Esophagus squamous epithelium (tissue), 5 donors: ENCODE measurements at regions not wholly inside any gene's neighbourhood (a gene's known extent, or its start where the extent isn't known, plus 50 kb on each side); places are given as distances from the start of the nearest gene placed in this dataset.
A peak's percentile ranks its signal among the peaks of the same experiment; 100 is the strongest.

Source experiments
- DNase-seq: peaks from one replicate; lab custom pipeline; 2025; lab: John Stamatoyannopoulos, UW
- H3K27ac ChIP-seq, 4 donors: fragments of 200-600 bp; sonication (generic); one replicate each; pipeline ENCODE4 v1.5.1; 2016 to 2019; ENCODE audit warnings: mild to moderate bottlenecking in 1 of 4
- H3K27me3 ChIP-seq, 4 donors: fragments of 200-600 bp; sonication (generic); 1 replicate in 3 of 4; 2 replicates in 1 of 4; pipeline versions ENCODE4 v1.5.1 to v1.6.0; 2017 to 2021; ENCODE audit warnings: antibody characterized with exemption in 1 of 4
- H3K36me3 ChIP-seq, 3 donors: fragments of 200-600 bp; sonication (generic); one replicate each; pipeline ENCODE4 v1.5.1; 2016 to 2019
- H3K4me1 ChIP-seq, 3 donors: fragments of 200-600 bp; sonication (generic); one replicate each; pipeline ENCODE4 v1.5.1; 2017 to 2019
- H3K4me3 ChIP-seq, 4 donors: fragments of 200-600 bp; sonication (generic); 1 replicate in 3 of 4; 2 replicates in 1 of 4; pipeline ENCODE4 v1.5.1; 2016 to 2019; ENCODE audit warnings: mild to moderate bottlenecking in 2 of 4, moderate library complexity in 1 of 4
- H3K9me3 ChIP-seq, 3 donors: fragments of 200-600 bp; sonication (generic); one replicate each; pipeline ENCODE4 v1.5.1; 2016 to 2019
- POLR2A ChIP-seq, 4 donors: fragments of 450-650 bp; IDR thresholded peaks; one replicate each; pipeline ENCODE4 v1.6.1; 2017; ENCODE audit warnings: antibody characterized with exemption in 4 of 4, mild to moderate bottlenecking in 4 of 4, moderate library complexity in 3 of 4
- WGBS, 2 donors: methylation state at CpG; one replicate each; pipeline ENCODE4 v1.1.5; 2018; 5-methylcytosine and 5-hydroxymethylcytosine counted together
- intact Hi-C: fragments of 100-400 bp; cut with DNase I; formaldehyde crosslinking; loops from one replicate; pipeline ENCODE4 v1.15.0; 2022
- TF ChIP-seq, protein P1 (sequence below), 6 experiments: fragments of 450-650 bp in 4 of 6; fragments of 200-600 bp in 2 of 6; sonication (generic) in 2 of 6; IDR thresholded peaks; one replicate each; pipeline ENCODE4 v1.5.1; 2016 to 2019; ENCODE audit warnings: antibody characterized with exemption in 6 of 6, mild to moderate bottlenecking in 4 of 6, moderate library complexity in 4 of 6
- donor health status: DM: yes; HTN: yes; CAD: no.

DNA sequence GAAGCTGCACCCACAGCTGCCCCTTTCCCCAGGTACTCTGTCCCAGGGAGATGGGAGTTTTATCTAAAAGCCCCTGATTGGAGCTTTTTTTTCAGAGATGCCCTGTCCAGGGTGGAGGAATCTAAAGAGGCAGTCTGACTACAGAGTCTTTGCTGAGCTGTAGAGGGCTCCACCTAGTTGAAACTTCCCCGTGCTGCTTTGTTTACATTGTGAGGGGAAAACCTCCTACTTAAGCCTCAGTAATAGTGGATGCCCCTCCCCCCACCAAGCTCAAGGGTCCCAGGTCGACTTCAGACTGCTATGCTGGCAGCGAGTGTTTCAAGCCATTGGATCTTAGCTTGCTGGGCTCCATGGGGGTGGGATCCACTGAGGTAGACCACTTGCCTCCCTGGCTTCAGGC is 470.1 kb upstream of the LARGE1 start:
- H3K4me3 ChIP-seq = no peak overlapping the region
- WGBS, 2 donors = no CpG with 5 or more reads among the region's 3 CpGs

DNA sequence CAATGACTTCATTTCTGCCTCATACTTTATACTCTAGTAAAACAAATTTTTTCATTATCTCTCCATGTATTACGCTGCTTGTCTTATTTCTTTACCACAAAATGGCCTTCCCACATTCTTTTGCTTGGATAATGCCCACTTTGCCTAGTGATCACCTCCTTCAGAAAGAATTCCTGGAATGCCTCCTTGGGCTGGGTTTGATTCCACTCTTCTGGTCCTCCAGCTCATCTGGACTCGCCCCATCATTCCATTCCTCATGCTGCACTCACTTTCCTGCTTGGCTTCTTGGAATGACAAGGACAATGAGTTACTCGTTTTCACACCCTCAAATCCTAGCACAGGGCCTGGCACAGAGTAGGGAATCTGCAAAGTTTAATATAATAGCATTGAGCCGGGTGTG is 475.1 kb upstream of the LARGE1 start:
- no peaks in the 10 kb centered on the region for H3K27me3 ChIP-seq
- 44 to 72% methylated on average over 3 of the region's 4 CpGs for WGBS, 2 donors
- H3K36me3 ChIP-seq = no peaks in the 10 kb centered on the region
- intact Hi-C loops = no loop called here
- DNase-seq = no peak
- H3K4me1 ChIP-seq = no peaks in the 10 kb centered on the region
- no peak overlapping the region for H3K4me3 ChIP-seq
- TF ChIP-seq, protein P1, sequence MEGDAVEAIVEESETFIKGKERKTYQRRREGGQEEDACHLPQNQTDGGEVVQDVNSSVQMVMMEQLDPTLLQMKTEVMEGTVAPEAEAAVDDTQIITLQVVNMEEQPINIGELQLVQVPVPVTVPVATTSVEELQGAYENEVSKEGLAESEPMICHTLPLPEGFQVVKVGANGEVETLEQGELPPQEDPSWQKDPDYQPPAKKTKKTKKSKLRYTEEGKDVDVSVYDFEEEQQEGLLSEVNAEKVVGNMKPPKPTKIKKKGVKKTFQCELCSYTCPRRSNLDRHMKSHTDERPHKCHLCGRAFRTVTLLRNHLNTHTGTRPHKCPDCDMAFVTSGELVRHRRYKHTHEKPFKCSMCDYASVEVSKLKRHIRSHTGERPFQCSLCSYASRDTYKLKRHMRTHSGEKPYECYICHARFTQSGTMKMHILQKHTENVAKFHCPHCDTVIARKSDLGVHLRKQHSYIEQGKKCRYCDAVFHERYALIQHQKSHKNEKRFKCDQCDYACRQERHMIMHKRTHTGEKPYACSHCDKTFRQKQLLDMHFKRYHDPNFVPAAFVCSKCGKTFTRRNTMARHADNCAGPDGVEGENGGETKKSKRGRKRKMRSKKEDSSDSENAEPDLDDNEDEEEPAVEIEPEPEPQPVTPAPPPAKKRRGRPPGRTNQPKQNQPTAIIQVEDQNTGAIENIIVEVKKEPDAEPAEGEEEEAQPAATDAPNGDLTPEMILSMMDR (IDR thresholded peaks at IDR 0.05) = no peak
- TF ChIP-seq POLR2A (IDR thresholded peaks at IDR 0.05) = no peak
- peaks cover 0 to 5% (median 0%) of the 10 kb centered on the region in 3 donors for H3K9me3 ChIP-seq
- H3K27ac ChIP-seq = no peak overlapping the region

More for the DNA sequence above, 470.1 kb upstream of the LARGE1 start:
- H3K27ac ChIP-seq = no peak overlapping the region
- no peak for TF ChIP-seq POLR2A (IDR thresholded peaks at IDR 0.05)
- TF ChIP-seq, protein P1 (IDR thresholded peaks at IDR 0.05) = no peak
- no peak for DNase-seq
- H3K9me3 ChIP-seq = peaks cover 0 to 10% (median 0%) of the 10 kb centered on the region in 3 donors
- H3K36me3 ChIP-seq = no peaks in the 10 kb centered on the region
- H3K4me1 ChIP-seq = no peaks in the 10 kb centered on the region
- intact Hi-C loops = no loop called here
- H3K27me3 ChIP-seq = no peaks in the 10 kb centered on the region

DNA sequence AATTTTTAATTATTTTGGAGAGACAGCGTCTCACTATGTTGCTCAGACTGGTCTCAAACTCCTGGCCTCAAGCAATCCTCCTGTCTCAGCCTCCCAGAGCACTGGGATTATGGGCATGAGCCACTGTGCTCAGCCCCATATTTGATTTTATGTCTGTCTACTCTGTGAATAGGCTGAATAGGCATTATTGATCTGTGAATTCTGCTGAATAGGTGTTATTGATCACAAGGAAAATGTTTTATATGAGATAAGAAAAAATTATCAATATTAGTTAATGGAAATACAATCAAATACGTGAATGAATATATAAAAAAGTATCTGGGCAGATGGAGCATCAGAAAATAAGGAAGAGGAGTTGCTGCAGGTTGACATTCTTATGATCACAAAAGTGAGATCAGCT is 483.4 kb upstream of the LARGE1 start:
- TF ChIP-seq POLR2A (IDR thresholded peaks at IDR 0.05) = no peak
- TF ChIP-seq, protein P1 (IDR thresholded peaks at IDR 0.05) = no peak
- 63 to 75% methylated on average over 2 of the region's 2 CpGs for WGBS, 2 donors
- no peak overlapping the region for H3K27ac ChIP-seq
- intact Hi-C loops = no loop called here
- no peak for DNase-seq
- no peaks in the 10 kb centered on the region for H3K36me3 ChIP-seq
- H3K4me1 ChIP-seq = no peaks in the 10 kb centered on the region
- H3K27me3 ChIP-seq = no peaks in the 10 kb centered on the region
- no peaks in the 10 kb centered on the region for H3K9me3 ChIP-seq
- no peak overlapping the region for H3K4me3 ChIP-seq

DNA sequence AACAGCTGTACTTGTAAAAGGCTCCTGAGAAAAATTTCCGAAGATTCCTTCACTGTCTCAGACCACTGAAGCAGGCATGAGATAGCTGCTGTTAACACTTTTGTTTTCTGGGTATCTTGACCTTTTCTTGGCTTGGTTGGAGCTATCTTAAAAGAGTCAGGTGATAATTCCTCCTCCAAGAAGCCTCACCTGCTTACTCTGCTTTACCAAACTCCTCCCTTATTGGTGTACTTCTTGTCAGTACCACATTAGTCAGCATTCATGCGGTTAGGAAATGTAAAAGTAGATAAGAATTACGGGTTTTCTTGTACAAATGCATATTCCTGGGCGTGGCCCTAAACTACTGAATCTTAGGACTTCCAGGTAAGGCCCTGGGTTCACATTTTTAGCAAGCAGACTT is 489.8 kb upstream of the LARGE1 start:
- whole genome bisulfite sequencing, 2 donors = 64 to 65% methylated on average over 4 of the region's 4 CpGs
- TF ChIP-seq, protein P1 (IDR thresholded peaks at IDR 0.05) = no peak
- TF ChIP-seq POLR2A (IDR thresholded peaks at IDR 0.05) = no peak
- Histone ChIP-seq H3K4me1 (no peaks in the 10 kb centered on the region), H3K36me3 (no peaks in the 10 kb centered on the region), H3K4me3 (no peak overlapping the region), H3K9me3 (no peaks in the 10 kb centered on the region), H3K27ac (no peak overlapping the region), H3K27me3 (no peaks in the 10 kb centered on the region)
- DNase-seq = no peak
- intact Hi-C loops = loop anchor here (5.0 to 10.0 kb wide), 2 partner anchors 612 to 735 kb away; no protein-coding TSS in a partner anchor

DNA sequence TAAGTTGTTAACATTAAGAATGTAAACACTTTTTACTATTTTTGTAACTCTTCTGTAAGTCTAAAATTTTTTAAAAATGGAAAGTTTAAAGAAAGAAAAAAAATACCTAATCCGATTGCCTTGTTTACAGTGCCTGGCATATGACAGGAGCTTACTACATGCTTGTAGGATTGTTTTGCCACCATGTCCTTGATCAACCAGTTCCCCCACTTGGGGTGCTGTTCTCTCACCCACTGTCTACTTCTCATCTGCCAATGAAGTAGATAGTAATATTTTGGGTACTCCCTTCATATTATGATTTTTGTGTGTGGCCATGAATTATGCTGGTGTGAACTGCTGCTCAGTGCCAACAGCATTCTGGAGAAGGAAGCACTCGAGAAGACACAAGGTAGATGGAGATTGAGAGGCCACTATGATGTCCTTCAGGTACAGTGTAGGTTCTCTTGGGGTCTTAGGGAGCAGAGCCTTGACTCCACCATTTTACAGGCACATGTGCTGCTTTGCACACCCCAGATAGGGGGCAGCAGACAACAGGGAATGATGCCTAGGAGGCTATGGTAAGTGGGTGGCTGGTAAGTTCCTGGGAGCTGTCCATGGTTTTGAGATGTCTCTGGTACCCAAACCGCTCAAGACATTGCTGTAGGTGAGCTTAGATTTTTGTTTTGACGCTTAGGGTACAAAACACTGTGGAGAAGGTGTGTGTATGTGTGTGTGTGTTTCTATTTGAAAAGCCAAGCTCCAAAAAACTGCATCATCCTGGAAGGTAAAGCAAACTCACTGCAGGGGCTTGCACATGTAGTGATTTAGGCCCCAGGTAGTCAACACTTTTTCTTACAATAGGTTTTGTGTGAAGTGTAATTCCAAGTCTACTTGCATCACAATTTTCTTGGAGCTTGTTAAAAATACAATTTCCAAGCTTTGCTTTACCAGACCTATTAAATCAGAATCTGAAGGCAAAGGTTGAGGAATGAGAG is 494.5 kb upstream of the LARGE1 start:
- DNase-seq = no peak
- intact Hi-C loops = loop anchor here (5.0 to 10.0 kb wide), 2 partner anchors 608 to 730 kb away; no protein-coding TSS in a partner anchor
- whole genome bisulfite sequencing, 2 donors = 26 to 27% methylated on average over 4 of the region's 4 CpGs

More for the DNA sequence above, 494.5 kb upstream of the LARGE1 start:
- H3K4me3 ChIP-seq = no peak overlapping the region
- no peaks in the 10 kb centered on the region for H3K9me3 ChIP-seq
- H3K27ac ChIP-seq = no peak overlapping the region
- no peaks in the 10 kb centered on the region for H3K27me3 ChIP-seq
- no peak for TF ChIP-seq POLR2A (IDR thresholded peaks at IDR 0.05)
- TF ChIP-seq, protein P1 (IDR thresholded peaks at IDR 0.05) = peak in 5 of 6 experiments; percentile 57 to 83 (median 73)
- H3K4me1 ChIP-seq = no peaks in the 10 kb centered on the region
- no peaks in the 10 kb centered on the region for H3K36me3 ChIP-seq
